Pons (tissue), 1 donor: ENCODE measurements at regions not wholly inside any gene's neighbourhood (a gene's known extent, or its start where the extent isn't known, plus 50 kb on each side); places are given as distances from the start of the nearest gene placed in this dataset.
"Not testable (repeated sequence)": the region's sequence is repeated elsewhere in the genome, so short reads cannot be mapped to it uniquely, and the experiment has no call there.

Source experiments
- DNase-seq: peaks from one replicate; pipeline ENCODE4 v3.0.0-alpha.2; 2016; ENCODE audit warnings: low spot score

GRCh38 chr15:20368974-20369373, 172.6 kb downstream of the GOLGA6L6 start:
- no peak for DNase-seq

DNA sequence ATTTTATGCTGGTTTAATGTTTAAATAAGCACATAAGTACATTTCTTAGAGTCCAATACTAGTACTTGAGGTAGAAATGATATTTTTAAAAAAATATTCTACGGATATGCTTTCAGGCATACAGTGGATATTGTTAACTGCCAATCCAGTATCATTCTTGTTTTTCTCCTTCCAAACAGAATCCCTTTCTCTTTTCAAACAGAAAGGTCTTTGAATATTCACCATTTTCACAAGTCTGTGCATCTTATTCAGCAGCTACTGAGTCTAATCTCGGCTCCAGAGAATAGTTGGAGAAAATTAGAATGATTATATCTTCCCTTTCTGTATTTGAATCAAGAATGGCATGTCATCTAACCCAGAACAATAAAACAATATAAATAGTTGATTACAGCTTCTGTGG, 174.5 kb downstream of the GOLGA6L6 start:
- peak; percentile 69 for DNase-seq

- not testable (repeated sequence) for DNase-seq
These were observed 178.0 kb downstream of the GOLGA6L6 start for GRCh38 chr15:20363591-20363990.

- DNase-seq: no peak
These were observed 180.5 kb downstream of the GOLGA6L6 start for GRCh38 chr15:20361091-20361490.

GRCh38 chr15:20358779-20359414, 182.7 kb downstream of the GOLGA6L6 start:
- no peak for DNase-seq

- DNase-seq: no peak
These were observed 183.4 kb downstream of the GOLGA6L6 start for GRCh38 chr15:20358066-20358778.

- DNase-seq: no peak
These were observed 184.0 kb downstream of the GOLGA6L6 start for GRCh38 chr15:20357481-20358065.

DNA sequence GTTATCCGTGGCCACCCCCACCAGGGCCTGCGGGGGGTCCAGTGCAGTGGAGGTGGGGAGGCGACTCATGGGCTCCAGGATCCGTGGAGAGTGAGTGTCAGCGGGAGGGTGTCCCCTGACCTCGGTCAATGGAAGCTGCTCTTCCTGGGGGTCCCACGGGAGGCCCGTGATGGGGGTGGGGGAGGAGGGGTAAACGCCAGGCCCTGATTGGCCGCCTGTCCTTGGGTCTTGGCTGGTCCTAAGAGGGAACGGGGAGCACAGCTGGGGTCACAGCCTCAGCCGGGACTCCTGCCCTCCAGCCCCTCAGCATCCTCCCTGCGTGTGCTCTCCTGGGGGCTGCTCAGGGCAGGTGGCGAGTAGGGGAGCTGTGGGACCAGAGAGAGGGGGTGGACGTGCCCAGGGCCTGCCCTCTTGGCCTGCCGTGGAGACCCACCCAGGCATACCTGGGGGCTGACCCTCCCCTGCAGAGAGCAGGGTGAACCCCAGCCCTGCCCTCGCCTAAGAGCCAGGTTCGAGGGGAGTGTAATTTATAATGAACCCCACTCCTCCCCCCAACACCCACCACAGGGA, 184.6 kb downstream of the GOLGA6L6 start:
- DNase-seq: no peak

DNA sequence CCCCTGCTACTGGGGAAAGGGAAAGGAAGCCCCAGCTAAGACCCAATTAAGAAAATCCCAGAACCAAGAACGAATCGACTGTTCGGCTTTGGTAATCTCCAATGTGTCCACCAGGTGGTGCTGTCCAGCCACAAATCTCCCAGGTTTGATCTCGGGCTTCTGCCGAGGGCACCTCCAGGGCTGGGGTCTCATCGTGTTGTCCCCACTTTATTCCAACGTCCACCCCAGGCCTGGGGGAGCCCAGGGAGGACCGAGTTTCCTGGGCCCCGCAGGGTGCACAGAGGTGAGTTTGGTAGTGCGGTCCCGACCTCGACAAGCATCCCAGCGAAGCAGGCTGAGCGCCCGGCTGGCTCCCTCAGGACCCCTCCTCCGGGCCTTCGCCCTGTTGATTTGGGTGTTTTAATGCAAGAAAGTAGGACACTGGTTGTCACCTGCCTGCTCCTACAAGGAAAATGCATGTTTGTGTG, 185.1 kb downstream of the GOLGA6L6 start:
- peak; percentile 75 for DNase-seq

DNA sequence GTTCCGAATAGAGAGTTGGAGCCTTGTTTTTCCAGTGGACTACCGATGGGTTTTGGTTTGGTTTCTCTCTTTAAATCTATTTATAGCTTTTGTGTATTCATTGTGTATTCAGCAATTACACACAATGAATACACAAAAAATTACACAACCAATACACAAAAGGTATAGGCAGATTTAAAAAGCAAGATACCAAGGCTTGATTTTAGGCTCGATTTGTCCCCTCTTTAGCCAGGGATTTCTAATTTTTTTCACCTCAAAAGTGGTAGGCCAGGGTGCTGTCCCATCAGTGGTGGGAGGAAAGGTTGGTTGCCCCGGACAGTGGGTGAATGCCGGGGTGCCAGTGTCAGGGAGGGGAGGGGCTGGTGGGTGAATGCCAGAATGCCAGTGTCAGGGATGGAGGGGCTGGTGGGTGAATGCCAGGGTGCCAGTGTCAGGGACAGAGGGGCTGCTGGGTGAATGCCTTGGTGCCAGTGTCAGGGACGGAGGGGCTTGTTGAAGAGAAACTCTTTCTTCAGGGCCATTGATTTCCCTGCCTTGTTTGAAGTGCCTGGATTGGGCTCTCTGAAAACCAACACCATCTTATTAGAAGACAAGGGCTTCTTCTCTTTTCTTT, 186.2 kb downstream of the GOLGA6L6 start:
- DNase-seq: no peak

DNA sequence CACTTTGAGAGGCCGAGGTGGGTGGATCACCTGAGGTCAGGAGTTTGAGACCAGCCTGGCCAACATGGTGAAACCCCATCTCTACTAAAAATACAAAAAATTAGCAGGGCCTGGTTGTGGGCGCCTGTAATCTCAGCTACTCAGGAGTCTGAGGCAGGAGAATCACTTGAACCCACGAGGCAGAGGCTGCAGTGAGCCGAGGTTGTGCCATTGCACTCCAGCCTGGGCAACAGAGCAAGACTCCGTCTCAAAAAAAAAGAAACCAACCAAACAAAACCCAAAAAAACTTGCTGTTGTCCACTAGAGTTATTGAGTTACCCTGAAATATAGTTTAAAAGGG, 186.7 kb downstream of the GOLGA6L6 start:
- DNase-seq: not testable (repeated sequence)

DNA sequence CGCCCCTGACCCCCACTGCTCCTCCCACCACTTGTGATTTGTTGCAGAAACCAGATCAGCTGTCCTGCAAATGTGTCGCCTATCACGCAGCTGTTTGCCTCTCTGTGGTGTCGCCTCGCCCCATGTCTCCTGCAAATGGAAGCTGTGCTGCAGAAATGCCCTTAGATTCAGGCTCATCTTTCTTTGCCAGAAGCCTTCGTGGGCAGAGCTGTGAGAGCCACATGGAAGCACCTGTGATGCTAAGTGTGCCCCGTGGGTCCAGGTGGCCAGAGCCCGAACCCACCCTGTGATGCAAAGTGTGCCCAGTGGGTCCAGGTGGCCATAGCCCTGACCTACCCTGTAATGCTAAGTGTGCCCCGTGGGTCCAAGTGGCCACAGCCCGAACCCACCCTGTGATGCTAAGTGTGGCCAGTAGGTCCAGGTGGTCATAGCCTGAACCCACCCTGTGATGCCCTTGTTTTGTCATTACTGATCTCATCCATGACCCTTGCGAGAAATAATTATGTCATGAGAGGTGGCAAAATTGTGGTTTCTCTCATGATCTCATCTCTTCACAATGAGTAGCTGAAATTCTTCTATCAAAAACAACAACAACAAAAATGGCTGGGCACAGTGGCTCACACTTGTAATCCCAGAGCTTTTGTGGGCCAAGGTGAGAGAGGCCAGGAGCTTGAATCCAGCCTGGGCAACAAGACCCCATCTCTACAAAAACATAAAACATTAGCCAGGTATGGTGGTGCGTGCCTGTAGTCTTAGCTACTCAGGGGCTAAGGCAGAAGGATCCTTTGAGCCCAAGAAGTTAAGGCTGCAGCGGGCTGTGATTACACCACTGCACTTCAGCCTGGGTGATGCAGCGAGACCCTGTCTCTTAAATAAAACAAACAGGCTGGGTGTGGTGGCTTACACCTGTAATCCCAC, 187.4 kb downstream of the GOLGA6L6 start:
- DNase-seq: no peak

DNA sequence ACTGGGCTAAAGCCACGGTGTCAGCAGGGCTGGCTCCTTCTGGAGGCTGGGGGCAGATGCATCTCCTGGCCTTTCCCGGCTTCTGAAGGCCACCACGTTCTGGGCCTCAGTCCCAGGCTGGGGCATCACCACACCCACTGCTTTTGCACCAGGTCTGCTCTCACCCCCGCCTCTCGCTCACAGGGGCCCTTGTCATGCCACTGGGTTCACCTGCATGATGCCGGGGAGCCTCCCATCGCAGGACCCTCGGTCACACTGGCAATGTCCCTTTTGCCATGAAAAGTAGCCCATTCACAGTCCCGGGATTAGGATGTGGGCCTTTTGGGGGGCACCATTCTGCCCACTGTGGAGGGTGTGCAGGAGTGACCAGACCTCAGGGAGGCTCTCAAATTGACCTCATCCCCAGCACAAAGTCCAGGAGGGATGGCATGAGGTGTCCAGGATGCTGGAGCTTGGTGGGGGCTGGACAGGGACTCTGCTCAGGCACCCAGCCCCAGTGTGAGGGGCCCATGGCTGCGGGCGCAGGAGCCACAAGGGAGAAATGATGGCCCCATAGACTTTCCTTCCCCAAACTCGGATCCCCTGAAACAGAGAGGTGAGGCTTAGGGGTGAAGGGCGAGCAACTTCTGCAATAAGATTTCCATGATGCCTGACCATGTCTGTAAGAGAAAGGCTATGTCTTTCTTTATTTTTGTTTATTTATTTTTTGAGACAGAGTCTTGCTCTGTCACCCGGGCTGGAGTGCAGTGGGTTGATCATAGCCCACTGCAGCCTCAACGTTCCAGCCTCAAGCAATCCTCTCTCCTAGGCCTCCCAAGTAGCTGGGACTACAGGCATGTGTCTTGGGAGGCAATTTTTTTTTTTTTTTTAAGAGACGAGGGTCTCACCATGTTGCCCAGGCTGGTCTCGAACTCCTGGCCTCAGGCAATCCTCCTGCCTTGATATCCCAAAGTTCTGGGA, 189.1 kb downstream of the GOLGA6L6 start:
- no peak for DNase-seq

DNA sequence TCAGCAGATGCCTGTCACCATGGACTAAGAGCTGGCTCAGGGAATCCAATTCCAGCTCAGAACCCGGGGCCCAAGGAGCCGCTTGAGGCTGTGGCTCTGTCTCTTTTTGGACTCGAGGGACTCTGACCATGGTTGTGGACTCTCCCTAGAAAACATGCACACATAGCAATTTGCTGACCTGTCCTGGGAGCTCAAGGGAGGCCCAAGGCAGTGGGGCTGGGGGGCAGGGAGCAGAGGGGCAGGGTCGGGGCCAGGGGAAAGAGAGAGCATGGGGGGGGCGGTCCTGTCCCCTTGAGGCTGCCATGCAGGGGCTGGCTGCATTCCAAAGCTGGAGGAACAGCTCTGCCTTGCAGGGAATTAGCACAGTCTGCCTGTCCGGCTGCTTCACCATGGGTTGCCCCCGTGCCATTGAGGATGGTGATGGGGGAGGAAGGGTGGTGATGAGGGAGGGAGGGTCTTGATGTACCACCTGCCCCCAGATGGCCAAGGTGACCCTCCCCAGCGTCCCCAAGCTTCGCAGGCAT, 190.1 kb downstream of the GOLGA6L6 start:
- DNase-seq: no peak

DNA sequence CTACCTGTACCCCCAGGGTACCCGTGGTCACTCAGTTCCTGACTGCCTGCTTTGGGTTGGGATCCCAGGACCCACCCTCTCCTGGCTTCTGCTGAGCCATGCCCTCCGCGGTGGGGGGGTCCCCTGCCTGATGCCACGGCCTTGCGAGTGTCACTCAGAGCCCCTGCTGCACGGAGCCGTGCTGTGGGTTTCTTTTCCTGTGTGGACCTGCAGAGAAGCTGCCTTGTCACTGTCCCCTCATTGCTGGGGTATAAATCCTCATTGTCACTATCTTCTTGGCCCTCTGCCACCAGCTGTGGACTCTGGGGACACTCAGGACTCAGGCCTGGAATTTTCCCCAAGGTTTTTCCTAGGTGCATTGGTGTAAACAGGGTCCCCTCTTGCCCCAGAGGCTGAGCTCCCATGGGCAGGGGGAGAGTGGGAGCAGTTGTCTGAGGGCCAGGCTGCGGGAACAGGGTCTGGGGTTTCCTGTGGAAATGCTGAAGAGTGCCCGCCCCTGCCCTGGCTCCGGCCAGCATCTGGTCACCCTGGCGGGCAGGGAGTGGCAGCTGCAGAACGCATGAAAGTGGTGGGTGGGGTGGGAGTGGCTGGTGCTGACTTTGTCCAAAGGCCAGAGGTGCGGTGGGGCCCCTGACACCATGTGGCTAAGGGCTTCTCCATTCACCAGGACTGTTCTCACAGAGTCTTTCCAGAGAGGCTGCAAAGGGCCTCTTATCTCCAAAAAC, 191.7 kb downstream of the GOLGA6L6 start:
- DNase-seq: no peak

GRCh38 chr15:20348900-20349773, 192.5 kb downstream of the GOLGA6L6 start:
- DNase-seq: no peak

DNA sequence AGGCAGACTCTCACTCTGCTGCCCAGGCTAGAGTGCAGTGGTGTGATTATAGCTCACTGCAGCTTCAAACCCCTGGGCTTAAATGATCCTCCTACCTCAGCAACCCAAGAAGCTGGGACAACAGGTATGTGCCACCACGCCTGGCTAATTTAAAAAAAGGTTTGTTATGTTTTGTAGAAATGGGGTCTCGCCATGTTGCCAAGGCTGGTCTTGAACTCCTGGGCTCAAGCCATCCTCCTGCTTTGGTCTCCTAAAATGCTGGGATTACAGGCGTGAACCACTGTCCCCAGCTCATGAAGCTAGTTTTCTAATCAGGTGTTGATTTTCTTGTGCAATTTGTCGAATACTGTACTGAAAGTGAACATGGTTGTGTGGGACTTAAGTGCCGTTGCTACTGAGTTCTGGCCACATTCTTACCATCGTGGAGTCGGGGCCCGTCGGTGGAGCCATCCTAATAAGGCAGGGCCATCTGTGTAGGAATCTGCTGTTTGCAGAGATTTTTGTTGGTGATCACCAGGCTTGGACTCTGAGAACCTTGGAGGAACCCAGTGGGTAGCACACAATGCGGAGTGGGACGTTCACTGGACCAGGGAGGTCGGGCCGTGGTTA, 193.2 kb downstream of the GOLGA6L6 start:
- DNase-seq: no peak
